HG03108 (cell line): ENCODE measurements at regions not wholly inside any gene's neighbourhood (a gene's known extent, or its start where the extent isn't known, plus 50 kb on each side); places are given as distances from the start of the nearest gene placed in this dataset.

Experiments
- ATAC-seq: cut with Tn5 transposase; IDR thresholded peaks from one replicate; pipeline ENCODE4 v1.9.1; 2021; ENCODE audit warnings: moderate library complexity; ENCODE audit not compliant: unreplicated experiment

DNA sequence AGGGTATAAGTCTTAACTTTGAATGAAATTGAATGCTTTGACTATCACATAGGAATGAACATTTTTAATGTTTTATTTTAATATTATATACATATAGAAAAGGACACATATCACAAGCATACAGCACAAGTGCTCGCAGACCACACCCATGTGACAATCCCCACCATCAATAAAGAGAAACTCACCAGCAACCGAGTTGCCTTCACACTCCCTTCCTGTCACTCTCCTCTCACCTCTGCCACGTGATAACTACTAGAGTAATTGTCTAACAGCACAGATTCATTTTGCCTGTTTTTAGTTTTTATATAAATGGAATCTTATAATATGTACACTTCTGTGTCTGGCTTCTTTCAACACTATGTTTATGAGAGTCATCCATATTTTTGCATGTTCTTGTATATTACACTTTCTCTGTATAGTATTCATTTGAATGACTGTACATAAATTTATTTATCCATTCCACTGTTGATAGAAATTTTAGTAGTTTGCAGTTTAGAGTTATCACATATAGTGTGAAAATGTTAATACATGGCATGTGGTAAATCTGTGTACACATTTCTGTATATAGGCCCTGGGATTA, 304.9 kb upstream of the DUSP10 start:
- ATAC-seq, result no peak

DNA sequence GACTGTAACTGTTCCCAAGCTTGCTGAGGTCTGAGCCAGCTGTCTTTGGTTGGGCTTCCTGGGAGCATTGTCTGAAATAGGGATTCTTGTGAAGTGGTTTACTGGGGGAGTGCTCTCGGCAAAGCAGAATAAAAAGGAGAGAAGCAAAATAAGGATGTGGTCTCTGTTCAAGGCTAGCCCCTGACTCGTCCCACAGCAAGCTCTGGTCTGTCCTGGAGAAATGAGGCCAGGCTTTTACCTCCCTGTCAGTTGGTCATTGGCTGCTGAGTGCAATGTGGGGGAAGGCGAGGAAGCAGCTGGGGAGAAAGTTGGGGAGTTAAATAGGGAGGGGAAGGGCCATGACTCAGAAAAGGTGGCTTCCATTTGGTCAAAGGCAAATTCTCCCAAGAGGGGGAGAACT, 303.9 kb upstream of the DUSP10 start:
- no peak for ATAC-seq

DNA sequence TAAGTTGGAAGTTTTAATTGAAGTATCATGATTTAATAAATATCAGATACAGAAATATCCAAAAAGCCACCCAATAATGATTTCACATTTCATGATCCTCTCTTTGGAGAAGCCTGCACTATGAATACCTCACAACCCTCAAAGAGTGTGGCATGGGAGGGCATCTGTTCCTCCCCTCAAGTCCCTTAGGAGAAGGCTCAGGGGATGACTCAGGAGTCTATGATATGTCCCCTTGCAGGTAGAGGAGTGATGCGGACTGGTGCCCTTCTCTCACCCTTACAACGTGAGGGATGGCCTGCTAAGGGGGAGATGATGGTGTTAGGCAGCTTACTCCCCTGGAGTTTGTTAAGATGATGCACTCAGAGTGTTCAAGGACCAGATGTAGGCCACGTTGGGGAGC, 303.3 kb upstream of the DUSP10 start:
- no peak for ATAC-seq

DNA sequence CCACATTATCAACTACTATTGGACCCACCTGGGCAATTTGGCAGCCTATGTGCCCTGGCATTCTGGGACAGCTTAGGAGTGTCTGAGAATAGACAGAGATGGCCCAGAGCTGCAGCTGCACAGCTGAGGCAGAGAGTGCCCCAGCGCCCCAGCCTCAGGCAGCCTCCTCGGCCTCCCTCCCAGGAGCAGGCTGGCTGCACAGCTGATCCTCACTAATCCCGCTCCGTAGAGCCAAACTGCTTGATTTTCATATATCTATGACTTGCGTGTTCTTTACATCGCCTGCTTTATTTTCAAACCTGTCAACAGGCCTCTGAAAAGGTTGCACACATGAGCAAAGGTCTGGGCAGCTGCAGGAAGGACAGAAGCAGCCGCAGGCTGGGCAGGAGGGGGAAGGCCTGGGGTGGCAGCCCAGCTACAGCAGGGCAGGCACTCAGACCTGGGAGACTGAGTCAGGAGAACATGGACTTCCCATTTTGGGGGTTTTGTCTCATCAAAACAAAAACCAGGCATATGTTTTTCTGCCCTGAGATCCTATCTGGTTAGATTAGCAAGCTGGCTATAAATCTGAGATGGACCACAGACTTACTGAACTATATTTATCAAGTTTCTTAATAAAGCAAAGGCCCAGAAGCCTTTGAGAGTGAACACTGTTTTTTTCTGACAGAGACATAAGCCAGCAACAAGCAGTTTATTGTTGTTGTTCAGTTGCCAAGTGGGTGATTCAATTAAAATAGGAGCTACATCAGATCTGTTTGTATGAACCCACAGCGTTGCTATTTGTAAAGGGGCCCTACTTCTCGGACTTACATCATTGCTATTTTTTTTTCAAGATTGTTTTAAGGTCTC, 301.8 kb upstream of the DUSP10 start:
- ATAC-seq, result no peak

DNA sequence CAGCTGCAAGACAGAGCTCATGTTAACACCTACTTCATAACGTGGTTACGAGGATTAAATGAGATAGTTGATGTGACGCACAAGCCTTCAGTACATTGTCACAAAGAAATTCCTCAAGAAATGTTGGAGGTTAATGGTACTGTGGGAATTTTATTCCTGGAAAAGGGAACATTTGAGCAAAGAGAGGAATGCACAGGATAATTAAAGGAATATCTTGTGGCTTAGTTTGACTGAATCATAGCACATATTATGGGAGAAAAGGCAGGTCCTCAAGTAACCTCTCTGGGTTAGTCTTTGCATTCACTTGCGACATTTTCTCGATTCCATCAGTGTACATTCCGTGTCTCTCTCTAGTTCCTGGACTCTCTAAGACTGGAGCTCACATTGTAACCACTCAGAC, 300.2 kb upstream of the DUSP10 start:
- ATAC-seq, result no peak

DNA sequence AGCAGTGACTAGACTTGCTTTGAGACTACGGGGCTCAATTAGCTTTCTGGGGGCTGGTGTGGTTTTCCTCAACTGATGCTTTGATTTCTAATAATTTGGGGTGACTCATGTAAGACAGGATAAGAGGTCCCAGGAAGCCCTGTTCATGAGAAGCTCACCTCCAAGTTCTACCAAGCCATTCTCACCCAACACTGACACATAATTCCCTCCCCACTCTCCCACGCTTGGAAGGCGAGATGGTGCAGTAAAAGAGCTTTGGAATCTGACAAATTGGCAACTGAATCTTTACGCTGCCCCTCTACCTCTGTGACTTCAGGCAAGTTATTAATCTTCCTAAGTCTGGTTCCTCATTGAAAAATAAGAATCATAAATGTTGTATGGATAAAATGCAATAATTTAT, 299.1 kb upstream of the DUSP10 start:
- no peak for ATAC-seq

DNA sequence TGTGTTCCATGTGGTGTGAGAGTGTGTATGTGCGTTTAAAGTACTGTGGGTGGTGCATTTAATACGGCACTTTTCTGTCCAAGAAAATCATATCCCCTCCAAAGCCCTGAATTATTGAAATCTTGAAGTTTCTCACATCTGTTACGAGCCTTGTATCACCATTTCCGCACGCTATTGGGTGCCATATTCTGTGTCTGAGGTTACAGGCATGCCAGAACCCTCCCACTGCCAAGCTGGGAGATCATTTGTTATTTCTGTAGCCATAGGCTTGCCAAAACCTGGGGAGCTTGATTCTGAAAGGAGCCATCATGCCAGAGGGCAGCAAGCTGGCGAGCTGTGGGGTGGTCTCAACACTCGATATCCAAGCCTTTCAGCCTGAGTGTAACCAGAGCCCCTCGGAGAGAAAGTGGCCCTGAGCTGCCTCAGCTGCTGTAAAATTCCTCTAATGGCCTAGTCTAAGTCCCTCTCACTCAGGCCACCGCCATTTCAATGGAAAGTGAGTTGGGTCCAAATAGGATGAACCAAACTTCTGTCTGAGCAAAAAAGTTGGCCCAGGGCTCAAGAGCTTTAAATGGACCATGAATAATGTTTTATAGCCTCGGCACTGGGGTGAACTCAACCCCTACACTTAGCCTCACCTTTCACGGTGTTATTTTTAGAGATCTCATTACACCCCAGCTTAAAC, 298.4 kb upstream of the DUSP10 start:
- no peak for ATAC-seq

DNA sequence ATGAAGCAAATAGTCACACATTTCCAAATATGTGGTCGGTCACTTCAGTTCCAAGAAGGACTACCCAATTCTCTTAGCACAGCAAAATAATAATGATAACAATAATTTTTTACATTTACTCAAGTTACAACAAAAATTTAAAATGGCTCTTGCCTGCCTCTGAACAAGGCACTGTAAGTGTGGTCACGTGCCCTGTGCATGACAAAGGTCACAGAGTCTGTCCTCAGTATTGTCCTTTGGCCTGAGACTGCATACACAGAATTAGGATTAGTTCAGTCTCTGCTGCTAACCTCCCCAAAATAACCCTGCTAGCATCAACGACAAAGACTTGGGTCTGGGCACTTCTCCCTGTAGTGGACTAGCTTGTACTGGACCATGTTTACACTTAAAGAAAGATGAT, 297.1 kb upstream of the DUSP10 start:
- ATAC-seq, result no peak

DNA sequence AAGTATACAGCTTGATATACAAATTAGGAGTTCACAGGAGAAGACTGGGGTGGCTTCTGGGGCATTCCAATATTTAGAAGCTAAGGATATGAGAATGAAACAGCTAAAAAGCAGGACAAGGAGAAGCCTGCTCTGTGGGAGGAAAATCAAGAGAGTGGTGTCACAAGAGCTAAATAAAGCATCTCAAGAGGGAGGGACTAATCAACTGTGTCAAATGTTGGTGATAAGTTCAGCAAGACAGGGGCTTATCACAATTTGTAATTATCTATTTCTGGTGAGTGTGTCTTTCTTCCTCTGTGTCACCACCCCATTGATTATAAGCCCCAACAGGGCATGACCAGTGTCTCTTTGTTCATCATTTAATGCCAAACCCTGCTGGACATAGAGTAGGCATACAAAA, 295.8 kb upstream of the DUSP10 start:
- no peak for ATAC-seq

DNA sequence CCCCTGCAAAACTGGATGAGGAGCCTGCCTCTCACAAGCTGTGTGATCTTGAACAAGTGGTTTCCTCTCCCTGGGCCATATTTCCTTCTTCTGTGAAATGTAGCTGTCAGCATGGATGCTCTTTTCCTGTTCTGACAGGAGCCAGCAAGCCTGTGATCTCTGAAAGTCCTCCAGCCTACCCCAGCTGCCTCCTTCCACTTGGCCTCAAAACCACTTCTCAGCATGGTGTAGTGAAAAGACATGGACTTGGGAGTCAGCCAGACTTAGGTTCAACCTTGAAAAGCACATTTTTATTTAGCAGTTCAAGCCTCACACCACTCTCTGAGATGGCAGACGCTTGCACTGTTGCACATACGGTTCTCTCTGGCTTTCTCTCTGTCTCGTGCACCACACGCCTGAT, 292.9 kb upstream of the DUSP10 start:
- no peak for ATAC-seq

DNA sequence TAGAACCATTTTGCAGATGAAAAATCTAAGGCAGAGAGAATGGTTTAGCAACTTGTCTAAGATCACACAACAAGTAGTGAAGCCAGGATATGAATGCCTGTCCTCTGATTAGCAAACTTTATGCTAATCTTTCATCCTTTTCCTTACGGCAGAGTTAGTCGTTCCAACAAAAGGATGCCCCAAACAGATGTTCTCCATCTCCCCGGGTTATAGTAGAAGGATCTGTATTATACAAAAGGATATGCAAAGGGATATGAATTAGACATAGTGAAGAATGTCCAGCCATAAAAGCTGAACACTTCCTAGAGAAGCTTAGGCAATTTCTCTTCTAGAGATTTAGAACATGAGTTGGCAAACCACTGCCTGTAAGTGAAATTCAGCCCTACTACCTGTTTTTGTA, 291.6 kb upstream of the DUSP10 start:
- no peak for ATAC-seq

DNA sequence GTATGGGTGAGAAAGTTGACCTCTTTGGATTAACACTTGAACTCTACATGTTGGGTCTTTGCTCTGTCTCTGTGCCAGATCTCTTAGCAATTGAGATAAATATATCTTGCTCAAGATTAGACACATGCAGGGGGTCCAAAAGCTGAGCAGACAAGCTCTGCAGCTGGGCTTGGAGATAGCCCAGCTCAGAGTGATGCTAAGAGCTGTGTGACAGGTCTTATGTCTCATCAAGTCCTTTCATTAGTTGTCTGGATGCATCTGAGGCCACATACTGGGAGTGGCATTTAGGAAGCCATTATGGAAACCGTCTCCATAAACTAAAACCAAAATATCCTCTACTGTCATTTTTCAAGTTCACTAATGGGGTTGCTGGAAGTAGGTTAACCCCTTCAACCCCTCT, 289.4 kb upstream of the DUSP10 start:
- ATAC-seq, result no peak

DNA sequence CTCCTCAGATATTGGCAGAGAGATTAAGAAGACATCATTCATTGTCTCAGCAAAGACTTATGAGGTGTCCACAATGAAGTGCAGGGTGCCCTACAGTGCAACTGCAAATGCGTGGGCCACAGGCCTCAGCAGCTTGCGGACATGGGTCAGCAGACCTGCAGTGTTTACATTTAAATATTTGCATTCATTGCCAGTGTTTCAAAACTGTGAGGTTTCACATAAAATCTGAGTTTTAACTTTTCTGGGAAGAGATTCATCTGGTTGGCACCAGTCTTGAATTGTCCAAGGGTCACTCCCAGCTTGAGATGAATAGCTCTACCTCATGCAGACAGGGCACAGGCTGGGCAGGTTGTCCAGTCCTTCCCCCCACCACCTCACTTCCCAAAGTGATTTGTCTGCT, 286.8 kb upstream of the DUSP10 start:
- no peak for ATAC-seq

DNA sequence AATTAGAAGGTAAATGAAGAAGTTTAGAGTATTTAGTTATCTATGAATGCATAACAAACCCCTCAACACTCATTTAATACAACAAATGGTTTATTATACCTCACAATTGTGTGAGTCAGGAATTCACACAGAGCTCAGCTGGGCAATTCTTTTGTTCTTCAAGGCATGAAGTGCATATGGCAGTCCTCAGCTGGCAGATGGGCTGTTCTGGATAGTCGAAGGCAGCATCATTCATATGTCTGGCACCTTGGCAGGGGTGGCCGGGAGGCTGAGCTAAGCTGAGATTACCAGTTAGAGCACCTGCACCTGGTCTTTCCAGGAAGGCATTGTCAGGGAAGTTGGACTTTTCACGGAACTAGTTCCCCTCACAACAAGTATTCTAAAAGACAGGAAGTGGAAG, 286.2 kb upstream of the DUSP10 start:
- ATAC-seq, result no peak

DNA sequence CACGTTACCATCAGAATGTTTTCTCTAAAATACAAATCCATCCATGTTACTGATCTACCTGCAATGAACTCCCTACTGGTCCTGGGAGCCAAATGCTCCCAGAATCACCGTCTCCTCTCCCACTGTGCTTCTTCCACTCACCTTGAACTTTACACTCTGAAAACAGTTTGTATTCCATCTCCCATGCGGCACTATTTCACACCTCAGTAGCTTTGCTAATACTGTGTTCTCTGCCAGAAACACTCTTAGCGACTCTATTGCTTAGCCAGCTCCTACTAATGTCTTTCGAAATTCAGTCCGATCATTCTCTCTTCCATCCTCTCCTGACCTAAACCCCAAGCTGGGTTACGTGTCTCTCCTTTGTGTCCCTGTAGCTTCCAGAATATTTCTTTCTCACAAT, 284.4 kb upstream of the DUSP10 start:
- no peak for ATAC-seq

DNA sequence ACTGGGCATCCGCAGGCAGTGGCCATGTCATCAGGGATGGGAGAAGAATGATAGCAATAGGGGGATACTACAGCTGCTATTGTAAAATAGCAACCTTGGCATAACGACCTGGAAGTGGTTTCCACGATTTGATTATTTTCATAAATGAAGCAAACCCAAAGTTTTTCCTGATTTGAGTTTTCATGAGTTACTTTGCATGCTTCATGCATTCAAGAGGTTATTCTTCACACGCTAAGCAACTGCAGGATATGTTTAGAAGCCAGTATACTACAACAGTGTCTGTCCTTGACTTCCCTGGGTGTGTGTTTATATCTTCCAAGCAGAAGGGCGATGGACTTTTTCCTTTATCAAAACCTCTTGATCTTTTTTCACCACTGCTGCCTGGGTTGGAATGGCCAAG, 281.1 kb upstream of the DUSP10 start:
- ATAC-seq, result no peak

DNA sequence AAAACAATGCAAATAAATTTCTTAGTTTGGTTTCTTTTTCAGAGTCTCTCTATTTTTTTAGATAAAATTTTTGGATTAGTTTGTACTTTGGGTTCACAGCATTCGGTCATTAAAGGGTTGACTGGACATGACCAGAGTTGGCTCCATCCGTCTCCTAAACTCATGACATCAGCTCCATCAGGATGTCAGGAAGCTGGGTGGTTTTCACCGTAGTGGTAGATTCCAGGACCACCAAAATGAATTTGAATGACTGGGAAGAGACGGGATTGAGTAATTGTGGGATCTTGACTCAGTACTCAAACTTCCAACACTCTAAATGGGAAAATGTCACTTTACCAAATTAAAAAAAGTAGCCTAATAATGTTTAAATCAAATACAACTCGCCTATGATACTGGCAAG, 279.2 kb upstream of the DUSP10 start:
- no peak for ATAC-seq

DNA sequence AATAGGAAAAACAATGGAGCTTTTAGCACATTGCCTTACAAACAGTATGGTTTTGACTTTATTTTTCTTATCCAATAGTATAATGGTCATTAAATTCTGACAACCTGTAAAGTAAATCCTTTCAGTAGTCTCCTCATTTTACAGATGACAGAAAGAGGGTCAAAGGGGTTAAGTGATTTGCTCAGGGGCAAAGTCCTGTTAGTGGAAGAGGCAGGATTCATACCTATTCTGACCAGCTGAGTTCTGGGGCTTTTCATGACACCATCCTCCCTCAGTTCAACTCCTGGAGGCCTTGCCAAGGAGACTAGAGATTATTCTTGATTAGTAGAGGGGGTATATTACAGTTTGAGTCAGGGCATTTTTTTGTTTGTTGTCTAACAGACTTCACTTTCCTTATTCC, 278.7 kb upstream of the DUSP10 start:
- ATAC-seq, result no peak

DNA sequence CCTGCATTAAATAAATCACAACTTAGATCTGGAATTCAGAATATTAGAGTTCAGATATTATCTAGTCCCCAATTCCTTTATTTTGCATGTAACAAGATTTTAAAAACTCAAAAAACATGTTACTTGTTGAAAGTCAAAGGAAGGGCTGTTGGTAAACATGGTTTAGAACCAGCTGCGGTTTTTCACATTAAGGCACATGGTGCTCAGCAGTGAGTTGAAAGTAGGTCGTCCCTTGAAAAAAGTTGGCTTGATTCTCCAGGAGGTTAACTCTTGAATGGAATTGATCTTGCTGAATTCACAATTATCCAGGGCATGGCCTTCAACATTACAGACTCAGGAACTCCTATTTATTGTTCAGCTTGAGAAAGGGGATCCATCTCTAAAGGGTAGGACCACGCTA, 277.1 kb upstream of the DUSP10 start:
- ATAC-seq, result no peak

DNA sequence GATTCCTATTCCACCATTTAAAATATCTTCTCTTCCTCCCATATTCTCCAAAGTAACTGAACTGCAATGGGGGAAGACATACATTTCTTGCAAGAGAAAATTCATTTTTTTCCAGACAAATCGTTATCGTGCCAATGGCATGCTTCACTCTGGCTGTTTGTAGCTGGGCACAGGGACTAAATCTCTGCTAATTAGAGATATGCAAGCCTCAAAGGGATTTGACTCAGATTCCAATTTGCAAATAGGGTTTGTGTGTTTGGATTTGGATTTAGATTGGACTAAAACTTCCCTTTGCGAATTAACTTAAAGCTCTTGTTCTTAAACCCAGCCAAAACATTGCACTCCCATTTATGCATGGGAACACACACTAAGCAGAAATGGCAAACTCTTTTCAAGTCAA, 276.2 kb upstream of the DUSP10 start:
- no peak for ATAC-seq

DNA sequence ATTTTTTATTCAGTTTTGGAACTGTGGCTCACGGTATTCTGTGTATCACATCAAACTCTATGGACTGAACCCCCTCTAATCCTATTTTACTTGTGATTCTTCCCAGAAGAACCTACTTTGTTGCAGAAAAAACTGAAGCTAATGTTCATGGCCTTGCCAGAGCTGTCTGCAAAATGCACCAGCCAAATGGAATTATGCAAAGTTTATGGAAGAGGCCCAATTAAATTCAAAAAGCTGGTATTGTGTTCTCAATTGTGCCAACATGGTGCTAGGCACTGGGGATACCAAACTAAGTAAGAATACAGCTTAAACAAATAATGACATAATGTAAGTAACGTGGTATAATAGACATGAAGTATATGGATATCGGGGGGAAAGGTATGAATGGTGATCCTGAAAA, 273.8 kb upstream of the DUSP10 start:
- no peak for ATAC-seq

DNA sequence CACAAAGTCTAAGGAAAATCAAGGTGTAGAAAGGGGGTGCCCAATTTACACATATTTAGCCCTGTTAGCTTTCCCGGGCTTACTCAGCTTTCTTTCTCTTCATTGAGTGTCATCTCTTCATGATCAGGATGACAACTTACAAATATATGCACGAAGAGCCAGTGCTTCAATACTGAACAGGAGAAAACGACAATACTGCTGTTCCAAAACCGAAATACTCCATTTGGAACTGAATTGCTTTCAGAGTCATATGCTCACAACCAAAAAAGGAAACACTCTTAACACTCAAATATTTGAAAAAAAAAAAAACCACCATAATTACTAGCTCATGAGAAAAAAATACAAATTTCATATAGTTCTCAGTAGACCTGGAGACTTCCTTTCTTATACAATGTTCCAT, 272.1 kb upstream of the DUSP10 start:
- no peak for ATAC-seq
